ENCODE measurements at regions not wholly inside any gene's neighbourhood (a gene's known extent, or its start where the extent isn't known, plus 50 kb on each side); places are given as distances from the start of the nearest gene placed in this dataset.

DNA sequence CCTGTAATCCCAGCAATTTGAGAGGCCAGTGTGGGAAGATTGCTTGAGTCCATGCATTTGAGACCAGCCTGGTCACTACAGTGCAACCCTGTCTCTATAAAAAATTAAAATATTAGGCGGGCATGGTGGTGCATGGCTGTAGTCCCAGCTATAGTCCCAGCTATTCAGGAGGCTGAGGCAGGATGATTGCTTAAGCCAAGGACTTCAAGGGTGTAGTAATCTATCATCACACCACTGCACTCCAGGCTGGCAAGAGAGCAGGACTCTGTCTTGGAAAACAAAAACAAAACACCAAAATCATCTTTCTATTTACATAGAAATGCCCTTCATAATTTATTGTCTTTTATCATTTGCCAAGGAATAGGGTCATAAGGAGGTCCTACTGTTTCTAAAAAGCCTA lies 1274.1 kb upstream of the NCAM2 start:
- DNase-seq: no peak

DNA sequence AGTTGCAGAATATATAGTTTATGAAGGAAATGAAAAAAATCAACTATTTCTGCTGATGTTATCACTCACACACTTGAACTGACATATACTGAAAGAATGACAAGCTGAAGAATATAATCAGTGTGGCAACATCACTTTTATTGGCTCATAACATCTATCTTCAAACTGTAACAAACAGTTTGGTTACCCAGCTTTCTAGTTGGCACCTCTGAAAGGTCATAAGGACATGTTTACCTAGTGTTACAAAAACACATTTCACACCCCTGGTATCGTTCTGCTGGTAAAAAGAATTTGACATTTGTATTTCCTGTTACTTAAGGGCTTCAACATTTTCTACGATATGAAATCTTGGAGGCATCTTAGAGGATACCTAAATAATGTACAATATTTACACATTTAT lies 1267.0 kb upstream of the NCAM2 start:
- DNase-seq: no peak

DNA sequence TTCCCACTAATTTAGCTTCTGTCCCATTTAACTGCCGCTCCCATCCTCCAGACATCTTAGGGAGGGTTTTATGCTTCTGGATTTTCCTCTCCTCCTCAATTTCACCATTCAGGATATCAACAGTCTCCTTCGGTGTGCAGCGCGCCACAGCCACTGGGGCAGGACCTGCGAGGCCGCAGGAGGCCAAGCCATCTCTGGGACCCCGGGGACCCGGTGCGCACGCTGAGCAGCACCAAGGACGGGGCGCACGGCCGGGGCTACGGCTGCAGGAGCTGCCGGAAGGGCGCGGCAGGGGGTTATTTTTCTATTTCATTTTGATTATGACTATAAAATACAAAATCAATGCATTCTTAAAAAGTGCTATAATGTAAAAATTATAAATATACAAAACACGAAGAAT lies 1238.4 kb upstream of the NCAM2 start:
- no peak for DNase-seq

DNA sequence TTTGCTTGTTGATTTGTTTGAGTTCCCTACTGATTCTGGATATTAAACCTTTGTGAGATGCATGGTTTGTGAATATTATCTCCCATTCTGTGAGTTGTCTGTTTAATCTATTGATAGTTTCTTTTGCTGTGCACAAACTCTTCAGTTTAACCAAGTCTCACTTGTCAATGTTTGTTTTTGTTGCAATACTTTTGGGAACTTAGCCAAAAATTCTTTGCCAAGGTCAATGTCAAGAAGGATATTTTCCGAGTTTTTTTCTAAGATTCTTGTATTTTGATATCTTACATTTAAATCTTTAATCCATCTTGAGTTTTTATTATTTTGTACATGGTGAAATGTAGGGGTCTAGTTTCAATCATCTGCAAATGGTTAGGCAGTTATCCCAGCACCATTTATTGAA lies 1230.7 kb upstream of the NCAM2 start:
- DNase-seq: no peak

DNA sequence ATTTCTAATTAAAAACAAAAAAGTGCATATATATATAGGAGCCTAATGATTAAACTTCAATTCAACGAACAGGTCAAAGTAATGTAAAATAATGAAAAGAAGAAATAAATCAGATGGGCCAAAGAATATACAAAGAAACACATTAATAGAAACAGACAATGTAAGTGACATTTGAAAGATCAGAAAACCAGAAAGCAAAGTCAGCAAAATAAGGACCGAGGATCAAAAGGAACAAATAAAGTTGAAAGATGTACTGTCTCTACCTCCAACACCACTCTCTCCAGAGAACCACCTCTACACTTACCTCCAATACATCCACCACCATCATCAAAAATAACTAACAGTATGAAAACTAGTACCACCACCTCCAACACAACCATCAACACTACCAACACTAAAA lies 1226.3 kb upstream of the NCAM2 start:
- no peak for DNase-seq

DNA sequence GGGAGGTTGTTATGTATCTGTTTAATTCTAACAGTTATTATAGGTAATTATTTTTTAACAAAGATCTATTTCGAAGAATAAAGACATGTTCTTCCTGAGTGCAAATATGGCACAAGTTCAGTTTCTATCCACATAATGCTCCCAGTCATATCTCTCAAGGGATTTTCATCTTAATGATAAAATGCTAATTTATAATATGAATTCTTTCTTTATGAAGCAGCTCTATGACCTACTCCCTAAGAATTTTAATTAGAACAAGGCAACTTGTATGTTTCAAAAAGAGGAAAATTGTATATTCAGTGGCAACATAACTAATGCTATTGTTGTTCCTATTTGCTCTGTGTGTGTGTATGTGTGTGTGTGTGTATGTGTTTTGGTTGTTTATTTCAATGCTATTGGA lies 1222.1 kb upstream of the NCAM2 start:
- DNase-seq: no peak

DNA sequence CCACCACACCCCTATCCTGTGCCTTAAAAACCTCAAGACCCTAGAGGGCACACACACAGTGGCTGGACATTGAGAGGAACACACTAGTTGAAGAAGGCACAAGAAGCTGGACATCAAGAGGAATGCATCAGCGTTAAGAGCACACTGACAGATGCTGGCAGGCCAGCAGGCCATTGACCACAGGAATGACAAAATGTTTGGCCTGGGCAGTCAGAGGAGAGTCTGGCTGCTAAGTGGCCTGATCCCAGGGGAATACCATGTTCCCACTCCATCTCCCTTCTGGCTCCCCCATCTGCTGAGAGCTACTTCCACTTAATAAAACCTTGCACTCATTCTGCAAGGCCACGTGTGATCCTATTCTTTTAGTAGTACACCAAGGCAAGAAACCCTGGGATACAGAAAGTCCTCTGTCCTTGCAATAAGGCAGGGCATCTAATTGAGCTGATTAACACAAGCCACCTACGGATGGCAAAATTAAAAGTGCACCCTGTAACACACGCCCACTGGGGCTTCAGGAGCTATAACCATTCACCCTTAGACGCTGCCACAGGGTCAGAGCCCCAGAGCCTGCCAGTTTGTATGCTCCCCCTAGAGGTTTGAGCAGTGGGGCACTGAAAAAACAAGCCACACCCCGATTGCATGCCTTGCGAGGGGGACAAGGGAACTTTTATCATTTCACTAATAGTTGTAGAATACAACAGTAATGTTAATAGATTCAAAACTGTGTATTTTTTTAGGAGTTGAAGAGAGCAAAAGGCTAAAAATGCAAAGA lies 1216.1 kb upstream of the NCAM2 start:
- no peak for DNase-seq

DNA sequence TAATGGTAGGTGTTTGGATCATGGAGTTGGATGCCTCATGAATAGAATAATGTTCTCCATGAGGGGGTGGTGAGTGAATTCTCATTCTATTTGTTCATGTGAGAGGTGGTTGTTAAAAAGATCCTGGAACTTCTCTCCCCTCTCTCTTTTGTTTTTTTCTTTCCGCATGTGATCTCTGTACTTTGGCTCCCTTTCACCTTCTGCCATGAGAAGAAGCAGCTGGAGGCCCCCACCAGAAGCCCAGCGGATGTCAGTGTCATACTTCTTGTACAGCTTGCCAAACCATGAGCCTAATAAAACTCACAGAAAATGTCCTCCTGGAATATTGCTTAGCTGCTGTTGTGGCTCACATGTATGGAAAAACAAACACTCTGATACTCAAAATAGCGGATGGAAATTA lies 1212.3 kb upstream of the NCAM2 start:
- DNase-seq: no peak

DNA sequence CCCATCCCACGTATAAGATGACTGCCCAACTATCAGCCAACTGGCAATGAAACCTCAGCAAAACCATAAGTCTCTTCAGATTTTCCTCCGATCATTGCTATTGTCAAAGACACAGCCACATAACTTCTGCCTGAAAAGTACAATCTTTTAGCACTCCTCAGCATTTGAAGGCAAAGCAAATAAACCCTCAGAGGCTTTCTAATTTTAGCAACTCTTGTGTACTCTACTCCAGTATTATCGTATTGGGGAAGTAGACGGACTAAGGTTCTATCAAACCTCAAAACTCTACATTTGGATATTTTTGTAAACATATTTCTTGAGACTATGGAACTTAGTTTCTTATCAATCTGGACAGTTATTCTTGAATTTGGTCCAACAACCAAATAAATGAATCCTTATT lies 1206.2 kb upstream of the NCAM2 start:
- no peak for DNase-seq

DNA sequence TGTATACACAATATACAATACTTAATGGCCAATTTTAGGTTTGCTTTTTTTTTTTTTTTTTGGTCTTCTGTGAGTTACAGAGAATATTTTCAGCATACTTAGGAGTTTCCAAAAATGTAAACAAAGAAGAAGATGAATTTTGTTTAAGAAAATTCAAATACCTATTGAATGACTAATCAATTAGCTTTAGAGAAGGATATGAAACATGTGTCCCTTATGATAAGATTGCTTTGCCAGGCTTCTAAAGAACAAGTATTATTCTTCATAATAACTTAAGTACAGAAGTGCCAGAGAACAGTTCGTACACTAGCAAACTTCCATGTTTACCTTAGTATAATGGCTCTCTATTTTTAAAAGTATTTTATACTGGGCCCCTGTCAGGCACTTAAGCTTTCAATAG lies 1191.0 kb upstream of the NCAM2 start:
- DNase-seq: no peak

DNA sequence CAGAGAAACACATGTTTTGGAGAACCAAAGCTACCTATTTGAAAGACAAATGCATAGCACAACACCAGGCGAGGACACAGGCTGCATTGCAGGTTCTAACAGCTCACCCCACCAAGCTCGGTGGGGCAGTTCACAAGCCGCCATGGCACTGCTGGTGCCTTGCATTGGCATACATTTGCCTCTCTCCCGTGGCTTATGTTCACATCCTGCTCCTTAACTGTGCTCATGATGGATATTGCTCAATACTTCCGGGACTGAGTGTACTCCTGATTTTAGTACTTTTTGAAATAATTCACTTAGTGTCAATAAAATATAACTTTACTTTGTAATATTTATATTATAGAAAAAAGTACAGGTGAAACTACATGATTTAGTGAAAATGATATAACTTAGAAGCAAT lies 1187.4 kb upstream of the NCAM2 start:
- DNase-seq: no peak

DNA sequence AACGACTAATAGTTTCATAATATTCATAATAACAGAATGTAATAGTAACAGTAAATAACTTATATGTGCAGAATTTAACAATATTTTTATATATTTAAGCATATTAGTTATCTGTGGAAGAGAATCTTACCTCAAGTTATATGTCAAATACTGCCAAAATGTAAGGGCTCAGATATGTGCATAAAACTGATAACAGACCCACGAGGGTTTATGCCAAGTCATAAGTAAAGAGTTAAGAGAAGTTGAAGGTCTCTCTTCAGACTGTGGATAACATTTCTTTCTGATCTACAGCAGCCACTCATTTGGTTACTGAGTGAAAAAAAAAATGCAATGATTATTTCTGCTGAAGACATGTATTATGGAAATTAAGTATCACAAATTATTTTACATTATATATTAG lies 1167.8 kb upstream of the NCAM2 start:
- no peak for DNase-seq

DNA sequence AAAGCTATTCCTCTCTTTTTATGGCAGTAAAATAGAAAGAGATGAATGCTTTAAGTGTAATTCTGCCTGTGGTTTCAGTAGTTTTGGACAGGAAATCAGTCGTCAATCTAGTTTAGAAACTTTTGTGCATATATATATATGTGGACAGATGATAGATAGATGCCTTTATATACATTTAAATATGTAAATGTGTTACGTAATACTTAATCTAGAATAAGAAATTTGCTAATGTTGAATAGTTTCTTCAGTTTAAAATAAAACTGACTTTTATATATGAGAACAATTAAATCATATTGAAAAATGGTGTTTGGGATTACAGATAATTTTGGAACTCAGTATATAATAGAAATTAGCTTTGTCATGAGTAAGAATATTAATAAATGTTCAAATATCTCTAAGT lies 1165.7 kb upstream of the NCAM2 start:
- no peak for DNase-seq

DNA sequence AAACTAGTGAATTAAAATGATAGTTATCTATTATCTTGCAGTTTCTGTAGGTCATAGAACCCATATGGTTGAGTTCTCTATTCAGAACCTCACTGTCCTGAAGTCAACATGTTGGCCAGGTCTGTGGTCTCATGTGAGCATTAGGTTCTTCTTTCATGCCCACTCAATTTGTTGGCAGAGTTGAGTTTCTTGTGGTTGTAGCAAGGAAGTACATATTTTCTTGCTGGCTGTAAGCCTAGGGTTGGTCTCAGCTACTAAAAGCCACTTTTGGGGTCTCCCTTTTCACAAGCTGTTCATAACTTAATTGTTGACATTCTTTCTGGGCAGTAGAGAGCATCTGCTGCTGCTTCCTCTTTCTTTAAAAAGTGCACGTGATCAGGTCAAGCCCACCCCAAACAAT lies 1165.1 kb upstream of the NCAM2 start:
- DNase-seq: no peak

DNA sequence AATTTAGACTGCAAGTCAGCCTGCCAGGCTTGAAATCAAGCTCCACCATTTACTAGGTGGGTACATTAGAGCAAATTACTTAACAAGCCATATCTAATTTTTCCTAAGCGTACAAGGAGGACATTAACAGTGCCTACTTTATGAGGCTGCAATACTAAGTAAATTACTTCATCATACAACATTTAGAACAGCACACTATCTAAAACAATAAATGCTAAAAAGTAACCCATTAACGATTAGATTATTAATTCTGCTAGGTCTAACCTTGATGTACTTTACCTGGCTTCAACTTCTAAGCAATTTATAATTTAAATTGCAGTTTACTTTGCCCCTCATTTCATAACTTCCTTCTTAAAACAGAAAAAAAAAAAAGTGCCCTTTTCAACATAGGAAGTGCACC lies 1155.6 kb upstream of the NCAM2 start:
- DNase-seq: no peak

DNA sequence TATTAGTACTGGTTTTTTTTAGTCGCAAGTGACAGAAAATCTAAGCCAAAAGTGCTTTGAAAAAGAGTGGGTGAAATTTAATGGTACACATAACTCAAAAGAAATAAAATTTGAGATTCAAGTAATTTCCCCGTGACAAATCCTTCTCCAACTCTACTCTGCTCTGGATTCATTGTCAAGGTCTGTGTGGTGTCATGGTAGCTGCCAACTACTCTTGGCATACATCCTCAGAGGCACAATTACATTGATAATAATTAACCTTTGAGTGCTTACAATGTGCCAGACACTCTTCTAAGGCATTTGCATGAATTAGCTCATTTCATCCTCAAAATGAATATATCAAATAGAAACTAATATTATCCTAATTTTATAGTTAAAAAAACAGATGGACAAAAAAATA lies 1153.9 kb upstream of the NCAM2 start:
- no peak for DNase-seq

DNA sequence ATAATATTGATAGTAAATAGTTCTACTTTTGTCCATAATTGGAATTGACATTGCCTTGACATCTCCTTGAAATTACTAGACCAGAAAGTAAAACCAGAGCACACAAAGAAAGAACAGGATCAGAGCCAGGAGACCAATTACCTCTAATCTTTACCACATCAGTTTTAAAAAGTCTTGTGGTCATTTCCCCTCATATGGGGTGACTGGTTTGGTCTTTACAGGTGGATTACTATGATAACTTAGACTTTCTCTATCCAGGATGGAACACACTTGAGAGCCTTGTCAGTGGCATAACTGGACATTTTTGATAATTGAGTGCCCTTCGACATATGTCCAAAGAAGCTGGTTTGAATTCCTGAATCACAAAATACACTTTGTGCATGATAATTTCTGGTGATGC lies 1148.1 kb upstream of the NCAM2 start:
- no peak for DNase-seq

DNA sequence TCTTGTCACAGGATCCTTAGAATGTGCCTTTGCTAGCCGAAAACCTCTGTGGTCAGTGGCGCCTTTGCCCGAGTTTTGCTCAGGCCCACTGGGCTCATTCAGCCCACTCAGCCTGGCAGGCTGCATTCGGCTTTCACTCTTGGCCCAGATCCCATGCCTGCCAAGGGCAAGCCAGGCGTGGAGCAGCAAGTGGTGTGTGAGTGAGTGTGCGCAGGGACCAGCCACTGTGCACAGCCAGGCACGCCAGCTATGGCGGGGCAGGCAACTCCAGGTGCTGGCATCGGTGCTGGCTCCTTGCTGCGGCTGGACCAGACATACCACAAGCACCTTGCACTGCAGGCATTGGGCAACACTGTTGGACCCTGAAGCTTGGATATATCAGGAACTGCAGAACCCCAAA lies 1145.1 kb upstream of the NCAM2 start:
- no peak for DNase-seq

DNA sequence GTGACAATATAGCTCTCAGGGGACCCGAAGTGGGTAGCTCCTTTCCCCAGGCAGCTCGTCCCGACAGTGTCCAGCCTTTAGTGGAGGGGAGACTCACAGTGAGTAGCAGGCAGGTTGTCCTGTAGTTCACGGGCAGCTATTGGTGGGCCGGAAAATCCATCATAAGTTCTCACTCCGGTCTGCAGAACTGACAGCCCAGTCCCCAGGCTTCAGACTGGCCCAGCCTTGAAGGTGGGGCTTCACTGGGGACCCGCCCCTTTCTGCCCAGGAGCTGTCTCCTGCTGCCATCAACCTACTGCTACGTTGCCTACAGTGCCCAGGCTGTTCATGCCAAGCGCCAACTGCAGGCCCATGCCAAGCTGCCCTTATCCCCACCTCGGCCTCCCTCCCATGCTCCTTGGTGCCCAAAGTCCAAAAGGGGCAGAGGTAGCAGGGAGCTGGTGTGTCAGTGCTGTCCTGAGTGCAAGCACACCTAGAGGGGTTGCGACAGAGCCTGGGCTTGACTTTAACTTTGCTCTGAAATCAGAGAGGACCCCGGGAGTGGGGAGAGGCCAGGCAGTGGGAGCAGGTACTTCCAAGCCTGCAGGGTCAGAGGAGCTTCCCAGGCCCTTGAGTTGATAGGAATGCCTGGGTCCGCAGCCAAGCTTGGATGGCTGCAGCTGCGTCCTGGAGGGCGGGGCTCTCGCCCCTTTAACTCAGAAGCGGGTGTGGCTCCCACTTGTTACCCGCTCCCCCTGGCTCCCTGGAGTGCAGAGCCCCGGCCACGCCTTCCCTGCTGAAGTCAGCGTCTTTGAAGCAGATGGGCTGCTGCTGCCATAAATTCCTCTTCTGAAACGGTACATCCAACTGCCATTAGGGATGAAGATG lies 1144.3 kb upstream of the NCAM2 start:
- no peak for DNase-seq

DNA sequence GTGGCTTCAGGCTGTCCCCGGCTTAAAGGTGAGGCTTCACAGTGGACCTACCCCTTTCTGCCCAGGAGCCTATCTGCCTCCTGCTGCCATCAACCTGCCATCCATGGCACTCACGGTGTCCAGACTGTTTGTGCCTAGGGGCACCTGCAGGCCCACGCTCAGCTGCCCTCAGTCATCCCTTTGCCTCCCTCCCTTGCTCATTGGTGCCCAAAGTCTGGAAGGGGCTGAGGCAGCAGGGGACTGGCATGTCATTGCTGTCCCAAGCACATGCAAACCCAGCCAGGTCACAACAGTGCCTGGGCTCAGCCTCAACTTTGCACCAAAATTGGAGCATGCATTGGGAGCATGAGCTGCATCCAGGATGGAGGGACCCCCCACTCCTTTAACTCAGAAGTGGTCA lies 1142.7 kb upstream of the NCAM2 start:
- no peak for DNase-seq

DNA sequence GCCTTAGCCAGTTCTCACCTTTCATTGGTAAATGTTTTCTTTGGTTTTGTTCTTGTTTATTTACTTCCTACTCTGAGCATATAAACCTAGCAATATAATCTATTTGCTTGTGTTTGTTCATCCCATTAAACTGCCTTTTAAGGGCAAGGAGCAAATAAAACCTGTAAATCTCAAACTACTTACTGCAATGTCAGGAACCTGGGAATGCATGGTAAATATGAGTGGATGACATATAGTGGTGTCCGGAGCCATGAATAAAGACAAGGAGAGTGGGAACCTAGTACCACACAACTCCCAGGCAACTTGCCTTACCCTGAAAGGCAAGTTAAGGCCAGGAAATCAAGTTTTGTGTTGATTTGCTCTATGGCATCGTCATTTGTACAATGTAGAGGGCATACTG lies 1133.7 kb upstream of the NCAM2 start:
- peak; percentile 34 for DNase-seq

DNA sequence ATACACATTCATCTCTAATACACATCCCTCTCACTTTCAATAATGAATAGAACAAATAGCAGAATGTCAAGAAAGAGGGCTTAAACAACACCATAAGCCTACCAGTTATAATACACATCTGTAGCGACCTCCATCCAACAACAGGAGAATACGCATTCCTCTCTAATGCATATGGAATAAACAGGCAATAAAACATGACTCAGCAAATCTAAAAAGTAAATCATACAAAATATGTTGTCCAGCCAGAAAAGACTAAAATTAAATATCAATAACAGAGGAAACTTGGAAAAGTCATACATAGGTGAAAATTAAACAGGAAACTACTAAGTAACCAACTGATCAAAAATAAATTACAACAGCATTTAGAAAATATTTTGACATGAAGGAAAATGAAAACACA lies 1127.5 kb upstream of the NCAM2 start:
- no peak for DNase-seq

DNA sequence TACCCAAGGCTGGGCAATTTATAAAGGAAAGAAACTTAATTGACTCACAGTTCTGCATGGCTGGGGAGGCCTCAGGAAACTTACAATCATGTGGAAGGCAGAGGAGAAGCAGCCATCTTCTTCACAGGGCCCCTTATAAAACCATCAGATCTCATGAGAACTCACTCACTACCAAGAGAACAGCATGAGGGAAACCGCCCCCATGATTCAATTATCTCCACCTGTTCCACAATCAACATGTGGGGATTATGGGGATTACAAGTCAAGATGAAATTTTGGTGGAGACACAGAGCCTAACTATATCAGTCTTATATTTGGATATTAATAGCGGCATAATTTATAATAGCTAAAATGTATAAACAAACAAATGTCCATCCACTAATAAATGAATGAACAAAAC lies 1123.7 kb upstream of the NCAM2 start:
- no peak for DNase-seq

DNA sequence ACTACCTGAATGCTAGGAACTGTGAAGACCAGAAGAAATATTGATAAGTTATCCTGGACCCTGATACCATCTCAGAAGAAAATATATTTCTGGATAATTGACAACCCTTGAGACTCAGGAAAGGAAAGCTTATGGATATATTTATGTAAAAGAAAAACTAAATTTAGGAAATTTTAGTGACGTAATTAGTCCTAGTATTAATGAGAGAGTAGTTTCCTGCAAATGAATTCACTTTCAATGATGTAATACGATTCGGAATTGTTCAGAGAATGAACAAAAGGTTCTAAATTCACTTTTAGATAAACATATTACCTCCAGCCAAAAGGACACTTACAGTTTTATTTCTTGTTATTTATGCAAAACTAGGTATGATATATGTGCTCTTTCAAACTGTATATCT lies 1120.1 kb upstream of the NCAM2 start:
- no peak for DNase-seq

DNA sequence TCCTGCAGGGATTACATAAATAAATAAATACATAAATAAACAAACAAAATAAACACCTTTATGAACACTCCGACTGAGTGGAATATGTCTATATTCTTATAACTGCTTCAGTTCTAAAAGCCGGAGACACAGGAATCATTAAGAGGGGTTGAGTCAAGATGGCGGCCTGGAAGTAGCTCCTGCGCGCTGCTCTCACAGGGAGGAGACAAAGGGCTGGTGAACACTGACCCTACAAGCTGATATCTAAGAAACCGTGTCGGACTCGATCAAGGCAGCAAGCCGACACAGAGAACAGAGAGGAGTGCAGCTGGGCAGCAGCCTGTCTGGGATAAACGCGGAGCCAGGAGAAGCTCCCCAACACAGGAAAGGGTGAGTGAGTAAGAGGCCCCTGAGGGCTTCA lies 1098.6 kb upstream of the NCAM2 start:
- DNase-seq: no peak

All from DMS153 (cell line).